Parathyroid adenoma (tissue), 2 donors: ENCODE measurements at regions not wholly inside any gene's neighbourhood (a gene's known extent, or its start where the extent isn't known, plus 50 kb on each side); places are given as distances from the start of the nearest gene placed in this dataset.
"Not testable (repeated sequence)": the region's sequence is repeated elsewhere in the genome, so short reads cannot be mapped to it uniquely, and the experiment has no call there.

ENCODE experiments used
- H2AFZ ChIP-seq: fragments of 300-600 bp; sonication (generic); one replicate; pipeline ENCODE4 v1.7.0; 2017; ENCODE audit warnings: antibody characterized with exemption, mild to moderate bottlenecking
- H3K27ac ChIP-seq: fragments of 300-600 bp; sonication (generic); one replicate; pipeline ENCODE4 v1.7.0; 2017
- H3K27me3 ChIP-seq: fragments of 300-600 bp; sonication (generic); one replicate; pipeline ENCODE4 v1.7.0; 2017; ENCODE audit warnings: low read length; ENCODE audit not compliant: control insufficient read depth, insufficient read depth
- H3K36me3 ChIP-seq: fragments of 300-600 bp; sonication (generic); one replicate; pipeline ENCODE4 v1.7.0; 2017; ENCODE audit warnings: low read length; ENCODE audit not compliant: control insufficient read depth, insufficient read depth
- H3K4me1 ChIP-seq: fragments of 300-600 bp; sonication (generic); one replicate; pipeline ENCODE4 v1.7.0; 2017; ENCODE audit warnings: control low read depth
- H3K4me2 ChIP-seq: fragments of 300-600 bp; sonication (generic); one replicate; pipeline ENCODE4 v1.7.0; 2017; ENCODE audit warnings: low read length
- H3K4me3 ChIP-seq: fragments of 300-600 bp; sonication (generic); one replicate; pipeline ENCODE4 v1.7.0; 2017; ENCODE audit warnings: low read depth, low read length
- H3K79me2 ChIP-seq: fragments of 300-600 bp; sonication (generic); one replicate; pipeline ENCODE4 v1.7.0; 2017; ENCODE audit warnings: control low read depth
- H3K9ac ChIP-seq: fragments of 300-600 bp; sonication (generic); one replicate; pipeline ENCODE4 v1.7.0; 2017; ENCODE audit warnings: mild to moderate bottlenecking
- H3K9me3 ChIP-seq: fragments of 300-600 bp; sonication (generic); one replicate; pipeline ENCODE4 v1.7.0; 2017; ENCODE audit warnings: low read length; ENCODE audit not compliant: control insufficient read depth
- TF ChIP-seq, protein P1 (sequence below): fragments of 300-600 bp; sonication (generic); IDR thresholded peaks from one replicate; pipeline ENCODE4 v1.7.0; 2017; ENCODE audit warnings: antibody characterized with exemption, mild to moderate bottlenecking
- donor health status: primary hyperparathyroidism.

- H2AFZ ChIP-seq = no peak overlapping the region
- H3K4me2 ChIP-seq = no peak overlapping the region
- no peaks in the 10 kb centered on the region for H3K79me2 ChIP-seq
- H3K27me3 ChIP-seq = no peaks in the 10 kb centered on the region
- TF ChIP-seq, protein P1, sequence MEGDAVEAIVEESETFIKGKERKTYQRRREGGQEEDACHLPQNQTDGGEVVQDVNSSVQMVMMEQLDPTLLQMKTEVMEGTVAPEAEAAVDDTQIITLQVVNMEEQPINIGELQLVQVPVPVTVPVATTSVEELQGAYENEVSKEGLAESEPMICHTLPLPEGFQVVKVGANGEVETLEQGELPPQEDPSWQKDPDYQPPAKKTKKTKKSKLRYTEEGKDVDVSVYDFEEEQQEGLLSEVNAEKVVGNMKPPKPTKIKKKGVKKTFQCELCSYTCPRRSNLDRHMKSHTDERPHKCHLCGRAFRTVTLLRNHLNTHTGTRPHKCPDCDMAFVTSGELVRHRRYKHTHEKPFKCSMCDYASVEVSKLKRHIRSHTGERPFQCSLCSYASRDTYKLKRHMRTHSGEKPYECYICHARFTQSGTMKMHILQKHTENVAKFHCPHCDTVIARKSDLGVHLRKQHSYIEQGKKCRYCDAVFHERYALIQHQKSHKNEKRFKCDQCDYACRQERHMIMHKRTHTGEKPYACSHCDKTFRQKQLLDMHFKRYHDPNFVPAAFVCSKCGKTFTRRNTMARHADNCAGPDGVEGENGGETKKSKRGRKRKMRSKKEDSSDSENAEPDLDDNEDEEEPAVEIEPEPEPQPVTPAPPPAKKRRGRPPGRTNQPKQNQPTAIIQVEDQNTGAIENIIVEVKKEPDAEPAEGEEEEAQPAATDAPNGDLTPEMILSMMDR = no peak
- no peaks in the 10 kb centered on the region for H3K9me3 ChIP-seq
- no peaks in the 10 kb centered on the region for H3K4me1 ChIP-seq
- H3K36me3 ChIP-seq = no peaks in the 10 kb centered on the region
- H3K9ac ChIP-seq = no peak overlapping the region
- no peak overlapping the region for H3K4me3 ChIP-seq
- H3K27ac ChIP-seq = no peak overlapping the region
These were observed 253.5 kb upstream of the PRKCQ start for GRCh38 chr10:6833458-6834011.

DNA sequence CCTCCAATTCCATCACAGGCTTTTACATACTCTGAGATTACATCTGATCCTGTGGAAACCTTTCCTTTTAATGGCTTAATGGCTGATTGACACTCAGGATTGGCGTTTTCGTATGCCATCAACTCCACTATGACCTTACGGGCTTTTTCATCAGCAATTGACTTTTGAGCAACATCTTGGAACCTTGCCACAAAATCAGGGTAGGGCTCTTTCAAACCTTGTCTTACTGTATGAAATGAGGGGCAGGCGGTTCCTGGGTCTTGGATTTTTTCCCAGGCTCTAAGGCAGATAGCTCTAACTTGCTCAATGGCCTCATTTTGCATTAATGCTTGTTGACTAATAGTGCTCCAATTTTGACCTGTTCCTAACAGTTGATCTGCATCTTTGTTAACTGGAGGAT, 250.9 kb upstream of the PRKCQ start:
- H3K79me2 ChIP-seq, H3K4me1 ChIP-seq, H3K27ac ChIP-seq, H3K27me3 ChIP-seq, H3K9ac ChIP-seq, H3K4me3 ChIP-seq, H3K4me2 ChIP-seq, H3K9me3 ChIP-seq, H2AFZ ChIP-seq, H3K36me3 ChIP-seq: not testable (repeated sequence)

- H3K27ac ChIP-seq, H2AFZ ChIP-seq, H3K36me3 ChIP-seq, H3K9ac ChIP-seq, H3K4me1 ChIP-seq, H3K4me3 ChIP-seq, H3K79me2 ChIP-seq, H3K27me3 ChIP-seq, H3K9me3 ChIP-seq, H3K4me2 ChIP-seq: not testable (repeated sequence)
These were observed 244.7 kb upstream of the PRKCQ start for GRCh38 chr10:6824793-6825192.

GRCh38 chr10:6823770-6824169, 243.7 kb upstream of the PRKCQ start:
- H3K27me3 ChIP-seq = no peaks in the 10 kb centered on the region
- H2AFZ ChIP-seq = no peak overlapping the region
- TF ChIP-seq, protein P1 = no peak
- no peaks in the 10 kb centered on the region for H3K9me3 ChIP-seq
- H3K4me2 ChIP-seq = no peak overlapping the region
- H3K4me3 ChIP-seq = no peak overlapping the region
- H3K79me2 ChIP-seq = no peaks in the 10 kb centered on the region
- H3K27ac ChIP-seq = no peak overlapping the region
- H3K4me1 ChIP-seq = no peaks in the 10 kb centered on the region
- H3K36me3 ChIP-seq = no peaks in the 10 kb centered on the region
- no peak overlapping the region for H3K9ac ChIP-seq

DNA sequence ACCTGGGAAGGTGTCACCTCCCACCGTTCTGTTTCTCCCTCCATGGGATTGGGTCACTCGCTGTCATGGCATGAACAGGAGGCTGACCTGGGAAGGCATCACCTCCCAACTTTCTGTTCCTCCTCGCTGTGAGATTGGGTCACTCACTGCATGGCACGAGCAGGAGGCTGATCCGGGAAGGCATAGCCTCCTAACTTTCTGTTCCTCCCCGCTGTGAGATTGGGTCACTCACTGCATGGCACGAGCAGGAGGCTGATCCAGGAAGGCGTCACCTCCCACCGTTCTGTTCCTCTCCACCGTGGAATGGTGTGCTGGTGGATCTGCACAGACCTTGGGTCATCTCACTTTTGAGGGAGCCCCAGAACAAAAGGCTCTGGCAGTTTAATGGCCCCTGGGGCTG, 239.2 kb upstream of the PRKCQ start:
- no peaks in the 10 kb centered on the region for H3K36me3 ChIP-seq
- no peaks in the 10 kb centered on the region for H3K9me3 ChIP-seq
- no peak overlapping the region for H3K4me3 ChIP-seq
- no peaks in the 10 kb centered on the region for H3K79me2 ChIP-seq
- no peak overlapping the region for H3K4me2 ChIP-seq
- H2AFZ ChIP-seq = no peak overlapping the region
- H3K27ac ChIP-seq = no peak overlapping the region
- H3K4me1 ChIP-seq = no peaks in the 10 kb centered on the region
- TF ChIP-seq, protein P1 = no peak
- H3K9ac ChIP-seq = no peak overlapping the region
- no peaks in the 10 kb centered on the region for H3K27me3 ChIP-seq

GRCh38 chr10:6817770-6818169, 237.7 kb upstream of the PRKCQ start:
- Histone ChIP-seq H3K79me2 (no peaks in the 10 kb centered on the region), H3K27me3 (no peaks in the 10 kb centered on the region), H3K9me3 (no peaks in the 10 kb centered on the region), H3K36me3 (no peaks in the 10 kb centered on the region), H2AFZ (no peak overlapping the region), H3K4me3 (no peak overlapping the region), H3K27ac (no peak overlapping the region), H3K4me1 (no peaks in the 10 kb centered on the region), H3K4me2 (no peak overlapping the region), H3K9ac (no peak overlapping the region)
- TF ChIP-seq, protein P1 = no peak
